ENCODE measurements at regions not wholly inside any gene's neighbourhood (a gene's known extent, or its start where the extent isn't known, plus 50 kb on each side); places are given as distances from the start of the nearest gene placed in this dataset.
"Not testable (repeated sequence)": the region's sequence is repeated elsewhere in the genome, so short reads cannot be mapped to it uniquely, and the experiment has no call there.

- DNase-seq: no peak
Measured at GRCh38 chr2:4049463-4049862, 346.1 kb downstream of the DCDC2C start.

GRCh38 chr2:4053769-4054493, 350.6 kb downstream of the DCDC2C start:
- no peak for DNase-seq

- DNase-seq: no peak
Measured at GRCh38 chr2:4066217-4066616, 362.8 kb downstream of the DCDC2C start.

- no peak for DNase-seq
Measured at GRCh38 chr2:4073026-4073569, 369.7 kb downstream of the DCDC2C start.

GRCh38 chr2:4077017-4077416, 373.6 kb downstream of the DCDC2C start:
- DNase-seq: no peak

GRCh38 chr2:4085186-4085585, 381.8 kb downstream of the DCDC2C start:
- no peak for DNase-seq

- no peak for DNase-seq
Measured at GRCh38 chr2:4090668-4091630, 387.6 kb downstream of the DCDC2C start.

- no peak for DNase-seq
Measured at GRCh38 chr2:4091869-4092268, 388.5 kb downstream of the DCDC2C start.

- no peak for DNase-seq
Measured at GRCh38 chr2:4094743-4095142, 391.4 kb downstream of the DCDC2C start.

- DNase-seq: no peak
Measured at GRCh38 chr2:4096978-4097766, 393.8 kb downstream of the DCDC2C start.

GRCh38 chr2:4098137-4098536, 394.8 kb downstream of the DCDC2C start:
- DNase-seq: peak; percentile 69

GRCh38 chr2:4101936-4102335, 398.6 kb downstream of the DCDC2C start:
- DNase-seq: no peak

GRCh38 chr2:4107179-4107578, 403.8 kb downstream of the DCDC2C start:
- no peak for DNase-seq

- DNase-seq: no peak
Measured at GRCh38 chr2:4110273-4110672, 406.9 kb downstream of the DCDC2C start.

GRCh38 chr2:4115435-4115834, 412.1 kb downstream of the DCDC2C start:
- not testable (repeated sequence) for DNase-seq

GRCh38 chr2:4122726-4123125, 419.4 kb downstream of the DCDC2C start:
- DNase-seq: no peak

GRCh38 chr2:4130651-4131050, 427.3 kb downstream of the DCDC2C start:
- no peak for DNase-seq

GRCh38 chr2:4134551-4135550, 431.5 kb downstream of the DCDC2C start:
- no peak for DNase-seq

- DNase-seq: no peak
Measured at GRCh38 chr2:4135765-4136164, 432.4 kb downstream of the DCDC2C start.

- no peak for DNase-seq
Measured at GRCh38 chr2:4139316-4139715, 435.9 kb downstream of the DCDC2C start.

- no peak for DNase-seq
Measured at GRCh38 chr2:4139731-4140130, 436.4 kb downstream of the DCDC2C start.
